GM23338 (cell line): ENCODE measurements at regions not wholly inside any gene's neighbourhood (a gene's known extent, or its start where the extent isn't known, plus 50 kb on each side); places are given as distances from the start of the nearest gene placed in this dataset.

Experiments
- ATAC-seq: fragments of 200-7000 bp; cut with Tn5 transposase; 3 replicates; pipeline ENCODE4 v1.9.1; 2020
- DNase-seq: peaks from one replicate; pipeline ENCODE4 v3.0.0-alpha.2; 2015; ENCODE audit warnings: low spot score
- H2AFZ ChIP-seq: fragments of 200-600 bp; sonication (generic); 2 replicates; pipeline ENCODE4 v1.8.0; 2016; ENCODE audit warnings: antibody characterized with exemption, mild to moderate bottlenecking, moderate library complexity
- H3F3A ChIP-seq: fragments of 200-600 bp; sonication (generic); replicated peaks from 2 replicates; pipeline ENCODE4 v1.8.0; 2017; ENCODE audit warnings: antibody characterized with exemption, mixed run types, low read depth
- H3K27ac ChIP-seq: fragments of 200-600 bp; sonication (generic); 2 replicates; pipeline ENCODE4 v1.6.1; 2016; ENCODE audit warnings: low read depth
- H3K27me3 ChIP-seq: fragments of 200-600 bp; sonication (generic); 2 replicates; pipeline ENCODE4 v1.8.0; 2016; ENCODE audit warnings: mild to moderate bottlenecking, mixed run types, moderate library complexity; ENCODE audit not compliant: insufficient read depth
- H3K36me3 ChIP-seq: fragments of 200-600 bp; sonication (generic); 2 replicates; pipeline ENCODE4 v1.8.0; 2016; ENCODE audit warnings: mild to moderate bottlenecking; ENCODE audit not compliant: insufficient read depth
- H3K4me1 ChIP-seq: fragments of 200-600 bp; sonication (generic); 2 replicates; pipeline ENCODE4 v1.8.0; 2016; ENCODE audit warnings: mild to moderate bottlenecking, moderate library complexity; ENCODE audit not compliant: insufficient read depth
- H3K4me2 ChIP-seq: fragments of 200-600 bp; sonication (generic); 2 replicates; pipeline ENCODE4 v1.7.1; 2017; ENCODE audit warnings: mixed run types
- H3K4me3 ChIP-seq: fragments of 200-600 bp; sonication (generic); 2 replicates; pipeline ENCODE4 v1.6.1; 2016; ENCODE audit warnings: mixed run types
- H3K79me2 ChIP-seq: fragments of 200-600 bp; sonication (generic); replicated peaks from 2 replicates; pipeline ENCODE4 v1.8.0; 2017; ENCODE audit warnings: mild to moderate bottlenecking; ENCODE audit not compliant: insufficient read depth
- H3K9me2 ChIP-seq: fragments of 200-600 bp; sonication (generic); 2 replicates; pipeline ENCODE4 v1.8.0; 2017; ENCODE audit not compliant: insufficient read depth
- H4K20me1 ChIP-seq: fragments of 200-600 bp; sonication (generic); replicated peaks from 2 replicates; pipeline ENCODE4 v1.8.0; 2017; ENCODE audit warnings: mild to moderate bottlenecking; ENCODE audit not compliant: insufficient read depth
- H3K27ac Mint-ChIP-seq: 2 replicates; pipeline ENCODE4 v1.8.0; 2020; ENCODE audit warnings: inconsistent platforms, mild to moderate bottlenecking, moderate library complexity, mixed read lengths
- H3K27me3 Mint-ChIP-seq: 3 replicates; pipeline ENCODE4 v1.8.0; 2022; ENCODE audit warnings: low read depth, mild to moderate bottlenecking, moderate library complexity, mixed read lengths, inconsistent platforms; ENCODE audit not compliant: insufficient read depth, poor library complexity
- H3K36me3 Mint-ChIP-seq: 3 replicates; pipeline ENCODE4 v1.8.0; 2021; ENCODE audit warnings: low read depth, mild to moderate bottlenecking, inconsistent platforms, moderate library complexity, mixed read lengths
- H3K4me1 Mint-ChIP-seq: 3 replicates; pipeline ENCODE4 v1.8.0; 2020; ENCODE audit warnings: mild to moderate bottlenecking, inconsistent platforms, mixed read lengths
- H3K4me3 Mint-ChIP-seq: 3 replicates; pipeline ENCODE4 v1.8.0; 2021; ENCODE audit warnings: moderate library complexity, mild to moderate bottlenecking, inconsistent platforms, mixed read lengths
- H3K9me3 Mint-ChIP-seq: 3 replicates; pipeline ENCODE4 v1.8.0; 2020; ENCODE audit warnings: moderate library complexity, mild to moderate bottlenecking, inconsistent platforms, mixed read lengths
- CREB1 ChIP-seq: fragments of 250-450 bp; sonication (Bioruptor Pico); IDR thresholded peaks from 2 replicates; pipeline ENCODE4 v1.5.0; 2020; ENCODE audit warnings: low read depth, mild to moderate bottlenecking, moderate library complexity
- ETS1 ChIP-seq: IDR thresholded peaks from 2 replicates; pipeline ENCODE4 v1.6.1; 2016; ENCODE audit warnings: antibody characterized with exemption
- EZH2 ChIP-seq: fragments of 200-600 bp; sonication (generic); IDR thresholded peaks from one replicate; pipeline ENCODE4 v1.8.0; 2017; ENCODE audit warnings: antibody characterized with exemption, mild to moderate bottlenecking, low read depth; ENCODE audit not compliant: unreplicated experiment
- EZH2phosphoT487 ChIP-seq: fragments of 200-600 bp; sonication (generic); IDR thresholded peaks from one replicate; pipeline ENCODE4 v1.8.1; 2018; ENCODE audit warnings: antibody characterized with exemption; ENCODE audit not compliant: unreplicated experiment
- JUNB ChIP-seq: IDR thresholded peaks from one replicate; pipeline ENCODE4 v1.6.1; 2016; ENCODE audit warnings: antibody characterized with exemption; ENCODE audit not compliant: unreplicated experiment
- NANOG ChIP-seq: IDR thresholded peaks from 2 replicates; pipeline ENCODE4 v1.6.1; 2016; ENCODE audit warnings: antibody characterized with exemption, borderline replicate concordance
- POLR2AphosphoS5 ChIP-seq: IDR thresholded peaks from 2 replicates; pipeline ENCODE4 v1.6.1; 2016; ENCODE audit warnings: antibody characterized with exemption, low read depth
- REST ChIP-seq: IDR thresholded peaks from one replicate; pipeline ENCODE4 v1.6.1; 2018; ENCODE audit warnings: antibody characterized with exemption; ENCODE audit not compliant: unreplicated experiment
- STAT1 ChIP-seq: IDR thresholded peaks from one replicate; pipeline ENCODE4 v1.6.1; 2016; ENCODE audit warnings: antibody characterized with exemption; ENCODE audit not compliant: unreplicated experiment
- ZNF114 ChIP-seq: fragments of 250-450 bp; sonication (Bioruptor Pico); IDR thresholded peaks from 2 replicates; pipeline ENCODE4 v1.5.0; 2020; ENCODE audit warnings: mild to moderate bottlenecking, moderate library complexity
- ZNF331 ChIP-seq: fragments of 250-450 bp; sonication (Bioruptor Pico); IDR thresholded peaks from 2 replicates; pipeline ENCODE4 v1.5.0; 2020; ENCODE audit warnings: low read depth, mild to moderate bottlenecking, moderate library complexity
- ZNF462 ChIP-seq: fragments of 250-450 bp; sonication (Bioruptor Pico); IDR thresholded peaks from 2 replicates; pipeline ENCODE4 v1.5.0; 2020; ENCODE audit warnings: mild to moderate bottlenecking, moderate library complexity

- no peak overlapping the region for H3K4me3 ChIP-seq
- H3K9me2 ChIP-seq: no peaks in the 10 kb centered on the region
- H2AFZ ChIP-seq: no peak overlapping the region
- H3K4me2 ChIP-seq: no peak overlapping the region
- H3K27ac ChIP-seq: no peak overlapping the region
- H3K4me1 ChIP-seq: peaks cover 10% of the 10 kb centered on the region; the same call in 1 of the 2 replicates
- Mint-ChIP-seq H3K27ac (no peak overlapping the region), H3K27me3 (peaks cover 6% of the 10 kb centered on the region), H3K36me3 (peaks cover 18% of the 10 kb centered on the region), H3K4me3 (no peak overlapping the region), H3K9me3 (peaks cover 21% of the 10 kb centered on the region), H3K4me1 (peaks cover 21% of the 10 kb centered on the region)
- ATAC-seq: no peak
- H3K27me3 ChIP-seq: no peaks in the 10 kb centered on the region
- DNase-seq: no peak
- H4K20me1 ChIP-seq: no peaks in the 10 kb centered on the region
- TF ChIP-seq ZNF331 (CRISPR knock-in tag): no peak
- TF ChIP-seq STAT1: no peak
- H3F3A ChIP-seq: no peaks in the 10 kb centered on the region
- no peaks in the 10 kb centered on the region for H3K36me3 ChIP-seq
- no peaks in the 10 kb centered on the region for H3K79me2 ChIP-seq
These were observed 168.9 kb upstream of the RAB6C start for GRCh38 chr2:129810521-129810920.

- ATAC-seq: no peak
- no peak for DNase-seq
- no peak overlapping the region for H3K27ac ChIP-seq
- peaks cover 30% of the 10 kb centered on the region for H3K9me3 Mint-ChIP-seq
- no peaks in the 10 kb centered on the region for H3K79me2 ChIP-seq
- H3F3A ChIP-seq: no peaks in the 10 kb centered on the region
- no peaks in the 10 kb centered on the region for H4K20me1 ChIP-seq
- no peak overlapping the region for H3K4me3 Mint-ChIP-seq
- H3K27me3 Mint-ChIP-seq: peaks cover 6% of the 10 kb centered on the region
- H2AFZ ChIP-seq: no peak overlapping the region
- H3K27ac Mint-ChIP-seq: no peak overlapping the region
- no peak overlapping the region for H3K4me3 ChIP-seq
- H3K9me2 ChIP-seq: no peaks in the 10 kb centered on the region
- no peaks in the 10 kb centered on the region for H3K27me3 ChIP-seq
- peaks cover 24% of the 10 kb centered on the region for H3K36me3 Mint-ChIP-seq
- H3K4me2 ChIP-seq: no peak overlapping the region
- peaks cover 9% of the 10 kb centered on the region for H3K4me1 Mint-ChIP-seq
- no peaks in the 10 kb centered on the region; the same call in 1 of the 2 replicates for H3K36me3 ChIP-seq
- peaks cover 3% of the 10 kb centered on the region; the same call in 1 of the 2 replicates for H3K4me1 ChIP-seq
- no peak for TF ChIP-seq NANOG
- no peak for TF ChIP-seq POLR2AphosphoS5
- TF ChIP-seq JUNB: no peak
- TF ChIP-seq REST: no peak
- no peak for TF ChIP-seq CREB1 (CRISPR knock-in tag)
- no peak for TF ChIP-seq ZNF331 (CRISPR knock-in tag)
- no peak for TF ChIP-seq STAT1
- no peak for TF ChIP-seq EZH2phosphoT487
- TF ChIP-seq ETS1: no peak
- TF ChIP-seq ZNF114 (CRISPR knock-in tag): no peak
- no peak for TF ChIP-seq EZH2
- TF ChIP-seq ZNF462 (CRISPR knock-in tag): no peak
These were observed 167.4 kb upstream of the RAB6C start for GRCh38 chr2:129812071-129812470.
